ENCODE measurements at regions not wholly inside any gene's neighbourhood (a gene's known extent, or its start where the extent isn't known, plus 50 kb on each side); places are given as distances from the start of the nearest gene placed in this dataset.
"Not testable (repeated sequence)": the region's sequence is repeated elsewhere in the genome, so short reads cannot be mapped to it uniquely, and the experiment has no call there.

GRCh38 chr6:30832864-30833263 is 51.5 kb upstream of the DDR1 start:
- no peak for DNase-seq (ENCODE audit: low spot score)

DNA sequence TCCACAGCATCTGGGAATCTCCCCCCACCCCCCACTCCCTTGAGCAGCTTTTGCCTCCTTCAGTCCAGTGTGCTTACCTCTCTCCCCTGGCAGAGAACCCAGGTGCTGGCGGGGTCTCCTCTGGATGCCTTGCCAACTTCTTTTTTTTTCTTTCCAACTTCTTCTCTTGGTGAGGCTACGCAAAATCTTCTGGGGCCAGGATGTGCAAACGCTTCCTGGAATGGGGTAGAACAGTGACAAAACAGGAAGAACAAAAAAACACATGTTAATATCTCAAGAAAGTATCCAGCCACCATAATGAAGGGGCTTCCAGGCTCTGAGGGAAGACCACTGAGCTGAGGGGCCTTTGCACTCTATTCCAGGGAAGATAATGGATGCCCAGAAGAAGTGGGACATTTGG is 53.9 kb upstream of the DDR1 start:
- no peak for DNase-seq (ENCODE audit: low spot score)

DNA sequence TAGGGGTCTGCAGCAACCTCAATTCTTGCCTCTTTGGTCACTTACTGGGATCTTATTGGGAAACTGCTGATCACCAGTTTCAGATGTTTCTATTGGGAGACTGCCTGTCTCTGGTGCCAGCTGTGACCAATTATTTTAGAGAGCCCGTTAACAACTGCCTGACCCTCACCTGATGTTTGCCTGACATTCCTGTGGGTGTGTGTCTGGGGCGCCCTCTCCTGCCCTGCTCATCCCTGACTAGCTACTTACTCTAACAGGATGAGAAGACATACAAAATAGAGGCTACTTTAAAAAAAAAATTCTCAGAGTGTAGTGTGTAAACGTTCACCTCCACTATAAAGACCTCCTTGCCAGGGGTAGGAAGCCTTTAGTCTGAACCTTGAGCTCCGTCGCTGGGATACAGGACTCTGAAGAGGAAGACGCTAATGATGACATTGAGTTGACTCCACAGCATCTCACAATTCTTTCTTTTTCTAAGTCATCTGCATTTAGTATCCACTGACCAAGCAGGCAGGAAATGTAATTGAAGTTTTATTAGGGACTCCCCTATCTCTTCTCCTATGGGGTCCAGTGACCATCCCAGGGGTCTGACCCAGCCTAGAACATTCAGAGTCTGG is 54.6 kb upstream of the DDR1 start:
- no peak for DNase-seq (ENCODE audit: low spot score)

DNA sequence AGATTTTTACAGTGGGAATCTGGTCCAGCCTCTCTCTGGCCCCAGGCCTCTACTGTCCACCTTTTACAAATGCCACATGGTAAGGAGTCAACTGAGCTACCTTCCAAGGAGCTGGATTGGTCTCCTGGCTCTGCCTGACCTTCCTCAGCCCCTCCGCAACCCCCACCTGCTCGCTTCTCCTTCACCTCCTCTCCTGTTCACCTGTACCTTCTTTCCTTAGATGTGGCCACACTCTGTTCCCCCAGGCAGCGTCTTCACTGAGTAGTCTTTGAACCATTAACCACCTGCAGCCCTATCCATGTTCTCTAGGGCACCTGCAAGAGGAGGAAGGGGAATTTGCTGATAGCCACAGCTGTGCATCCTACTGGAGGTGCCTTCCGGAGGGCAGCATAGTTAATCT is 55.3 kb upstream of the DDR1 start:
- no peak for DNase-seq (ENCODE audit: low spot score)

GRCh38 chr6:30828027-30828962 is 56.0 kb upstream of the DDR1 start:
- peak; percentile 92 for DNase-seq (ENCODE audit: low spot score)

- DNase-seq (ENCODE audit: low spot score): no peak
These were observed 57.4 kb upstream of the DDR1 start for GRCh38 chr6:30826961-30827342.

DNA sequence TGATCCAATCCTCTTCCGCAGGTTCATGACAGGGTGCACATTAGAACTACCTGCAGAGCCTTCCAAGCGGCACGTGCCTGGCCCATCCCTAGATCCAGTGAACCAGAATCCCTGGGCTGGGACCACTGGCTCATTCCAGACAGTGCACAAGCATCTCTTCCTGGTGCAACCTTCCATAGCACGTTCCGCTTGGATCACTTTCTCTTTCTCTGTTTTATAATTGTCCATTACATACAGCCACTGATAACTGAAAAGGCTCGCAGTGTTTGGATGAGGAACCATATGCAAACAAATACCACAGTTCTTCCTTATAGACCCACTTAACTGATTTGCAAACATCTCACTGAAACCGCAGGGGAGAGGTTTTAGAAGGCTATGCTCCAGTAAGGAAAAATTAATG is 59.6 kb upstream of the DDR1 start:
- DNase-seq (ENCODE audit: low spot score): no peak

- no peak for DNase-seq (ENCODE audit: low spot score)
These were observed 60.8 kb upstream of the DDR1 start for GRCh38 chr6:30823534-30823865.

DNA sequence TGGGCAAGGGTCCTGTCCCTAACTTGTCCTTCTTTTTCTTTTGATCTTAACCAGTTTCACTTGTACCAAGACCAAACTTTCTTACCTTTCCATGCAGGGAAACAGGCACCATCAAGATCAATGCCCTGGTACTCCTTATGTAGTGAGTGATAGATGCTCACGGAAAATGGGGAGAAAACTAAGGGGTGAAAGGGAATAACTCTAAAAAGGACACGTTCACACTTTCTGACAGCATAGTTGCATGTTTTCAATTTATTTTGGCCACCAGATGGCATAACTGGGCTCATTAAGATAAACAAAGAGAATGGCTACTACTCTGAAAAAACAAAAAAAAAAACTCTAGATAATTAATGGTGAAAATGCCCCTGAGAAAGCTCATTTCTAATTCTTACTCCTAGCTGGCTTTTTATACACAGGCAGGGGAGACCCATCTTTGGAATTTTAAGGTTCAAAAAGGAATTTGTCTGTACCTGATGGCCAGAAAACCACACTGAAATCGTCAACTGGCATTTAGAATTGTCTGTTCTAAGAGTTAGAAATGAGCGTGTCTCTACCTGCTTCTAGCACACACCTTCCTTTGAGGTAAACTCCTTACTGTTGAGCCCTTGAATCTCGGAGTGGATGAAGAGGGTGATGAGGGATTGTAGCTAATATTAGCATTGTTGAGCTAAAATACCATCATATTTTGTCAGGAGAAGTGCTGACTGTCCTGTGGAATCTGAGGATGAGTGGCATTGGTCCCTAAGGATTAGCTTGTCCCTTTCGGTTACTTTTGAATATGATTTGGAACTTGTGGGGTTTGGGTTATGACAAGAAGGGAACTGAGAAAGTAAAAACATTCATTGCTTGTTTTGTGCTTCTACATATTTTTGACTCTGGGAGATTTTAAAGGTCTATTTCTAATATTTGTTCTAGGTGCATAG is 62.2 kb upstream of the DDR1 start:
- peak; percentile 41 for DNase-seq (ENCODE audit: low spot score)

- DNase-seq (ENCODE audit: low spot score): peak; percentile 86
These were observed 64.1 kb upstream of the DDR1 start for GRCh38 chr6:30820193-30820592.

DNA sequence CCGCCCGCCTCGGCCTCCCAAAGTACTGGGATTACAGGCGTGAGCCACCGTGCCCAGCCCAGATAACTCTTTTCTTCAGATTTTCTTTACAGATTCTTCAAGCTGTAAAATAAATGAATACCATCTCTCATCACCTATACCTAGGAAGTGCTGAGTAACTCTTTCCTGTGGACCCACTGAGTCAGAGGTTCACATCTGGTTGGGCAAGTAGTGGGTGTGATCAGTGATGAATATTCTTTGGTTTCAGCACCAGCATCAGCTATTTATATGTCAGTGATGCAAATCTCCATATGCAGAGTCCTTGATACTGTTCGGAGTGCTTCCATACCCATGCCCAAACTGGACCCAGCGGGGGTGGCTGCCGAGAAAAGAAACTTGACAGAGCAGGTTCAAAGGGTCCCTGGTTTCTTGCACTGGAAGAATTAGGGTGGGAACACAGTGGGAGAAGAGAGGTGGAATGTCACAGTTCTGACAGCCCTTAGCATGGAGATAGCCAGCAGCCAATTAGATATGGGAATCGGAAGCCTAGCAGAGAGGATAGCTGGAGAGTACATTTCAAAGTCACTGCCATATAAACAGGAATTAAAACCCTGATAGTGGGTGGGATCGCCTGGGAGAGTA is 64.9 kb upstream of the DDR1 start:
- no peak for DNase-seq (ENCODE audit: low spot score)

DNA sequence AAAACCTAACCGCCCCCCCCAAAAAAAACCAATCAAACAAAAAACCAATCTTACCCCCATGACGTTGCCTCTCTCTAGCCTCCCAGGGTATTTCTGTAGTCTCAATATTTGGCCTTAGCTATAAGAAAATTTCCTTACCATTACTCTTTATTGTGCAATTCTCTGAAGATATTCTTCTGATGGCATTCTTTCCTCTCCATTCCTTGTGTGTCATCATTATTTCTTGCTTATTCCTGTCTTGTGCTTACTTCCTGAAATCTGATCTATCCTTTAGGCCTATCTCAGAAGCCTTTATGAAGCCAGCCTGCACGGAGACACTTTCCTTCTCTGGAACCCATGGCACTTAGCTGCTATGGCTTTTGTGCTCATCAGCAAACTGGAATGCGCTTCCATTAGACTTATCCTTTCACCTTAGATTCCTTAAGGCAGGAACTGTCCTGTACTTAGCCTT is 65.9 kb upstream of the DDR1 start:
- DNase-seq (ENCODE audit: low spot score): peak; percentile 72

DNA sequence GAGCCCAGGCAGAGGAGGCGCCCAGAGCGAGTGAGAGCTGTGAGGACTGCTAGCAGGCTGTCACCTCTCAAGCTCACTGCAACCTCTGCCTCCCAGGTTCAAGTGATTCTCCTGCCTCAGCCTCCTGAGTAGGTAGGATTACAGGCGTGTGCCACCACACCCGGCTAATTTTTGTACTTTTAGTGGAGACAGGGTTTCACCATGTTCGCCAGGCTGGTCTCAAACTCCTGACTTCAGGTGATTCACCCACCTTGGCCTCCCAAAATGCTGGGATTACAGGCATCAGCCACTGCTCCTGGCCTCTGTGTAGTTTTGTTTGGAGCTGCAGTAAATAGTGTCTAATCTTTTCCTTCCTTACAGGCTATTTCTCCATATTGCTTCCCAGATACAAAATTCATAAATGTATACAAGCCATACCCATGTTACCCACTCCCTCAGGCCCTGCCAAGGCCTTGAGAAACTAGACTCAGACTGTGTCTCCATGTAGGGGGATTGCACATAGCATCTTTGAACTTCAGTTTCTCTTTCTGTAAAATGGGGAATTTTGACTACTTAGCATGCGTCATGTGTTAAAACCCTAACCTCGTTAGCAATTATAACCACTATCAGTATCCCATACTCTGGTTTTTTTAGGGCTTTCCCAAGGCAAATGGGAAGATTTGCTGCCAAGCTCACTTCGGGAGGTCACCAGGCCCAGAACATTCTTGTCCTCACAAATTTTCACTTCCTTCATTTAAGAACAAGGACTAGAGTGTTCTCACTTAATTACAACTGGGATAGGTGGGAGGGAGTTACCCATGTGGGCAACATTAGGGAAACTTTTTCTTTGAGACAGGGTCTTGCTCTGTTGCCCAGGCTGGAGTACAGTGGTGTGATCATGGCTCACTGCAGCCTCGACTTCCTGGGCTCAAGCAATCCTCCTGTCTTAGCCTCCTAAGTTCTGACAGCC is 67.3 kb upstream of the DDR1 start:
- DNase-seq (ENCODE audit: low spot score): no peak

DNA sequence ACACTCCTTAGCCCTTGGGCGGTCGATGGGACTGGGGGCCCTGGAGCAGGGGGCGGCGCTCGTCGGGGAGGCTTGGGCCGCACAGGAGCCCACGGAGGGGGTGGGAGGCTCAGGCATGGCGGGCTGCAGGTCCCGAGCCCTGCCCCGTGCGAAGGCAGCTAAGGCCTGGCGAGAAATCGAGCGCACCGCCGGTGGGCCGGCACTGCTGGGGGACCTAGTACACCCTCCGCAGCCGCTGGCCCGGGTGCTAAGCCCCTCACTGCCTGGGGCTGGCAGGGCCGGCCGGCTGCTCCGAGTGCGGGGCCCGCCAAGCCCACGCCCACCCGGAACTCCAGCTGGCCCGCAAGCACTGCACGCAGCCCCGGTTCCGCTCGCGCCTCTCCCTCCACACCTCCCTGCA is 68.0 kb upstream of the DDR1 start:
- DNase-seq (ENCODE audit: low spot score): not testable (repeated sequence)

GRCh38 chr6:30815041-30815742 is 69.1 kb upstream of the DDR1 start:
- DNase-seq (ENCODE audit: low spot score): not testable (repeated sequence)

- DNase-seq (ENCODE audit: low spot score): peak; percentile 80
These were observed 69.9 kb upstream of the DDR1 start for GRCh38 chr6:30814146-30815040.

DNA sequence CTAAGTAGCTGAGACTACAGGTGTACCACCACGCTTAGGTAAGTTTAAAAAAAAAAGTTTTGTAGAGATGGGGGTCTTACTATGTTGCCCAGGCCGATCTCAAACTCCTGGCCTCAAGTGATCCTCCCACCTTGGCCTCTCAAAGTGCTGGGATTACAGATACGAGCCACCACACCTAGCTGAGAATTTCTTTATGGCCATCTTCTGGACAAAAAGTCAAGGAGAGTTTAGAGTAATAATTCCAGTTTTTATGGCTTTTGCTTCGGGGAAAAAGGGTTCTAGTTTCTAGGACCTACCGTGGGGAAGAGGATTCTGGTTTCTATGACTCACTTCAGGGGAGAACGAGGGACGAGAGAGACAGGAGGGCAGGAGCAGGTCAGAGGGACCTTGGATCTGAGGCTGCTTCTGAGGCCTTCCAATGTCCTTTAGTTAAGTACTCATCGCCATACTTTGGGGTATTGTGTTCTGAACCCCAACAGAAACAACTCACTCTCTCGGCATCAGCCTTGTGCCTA is 69.3 kb upstream of the IER3 start:
- DNase-seq (ENCODE audit: low spot score): no peak

- DNase-seq (ENCODE audit: low spot score): no peak
These were observed 66.5 kb upstream of the IER3 start for GRCh38 chr6:30810813-30811339.

DNA sequence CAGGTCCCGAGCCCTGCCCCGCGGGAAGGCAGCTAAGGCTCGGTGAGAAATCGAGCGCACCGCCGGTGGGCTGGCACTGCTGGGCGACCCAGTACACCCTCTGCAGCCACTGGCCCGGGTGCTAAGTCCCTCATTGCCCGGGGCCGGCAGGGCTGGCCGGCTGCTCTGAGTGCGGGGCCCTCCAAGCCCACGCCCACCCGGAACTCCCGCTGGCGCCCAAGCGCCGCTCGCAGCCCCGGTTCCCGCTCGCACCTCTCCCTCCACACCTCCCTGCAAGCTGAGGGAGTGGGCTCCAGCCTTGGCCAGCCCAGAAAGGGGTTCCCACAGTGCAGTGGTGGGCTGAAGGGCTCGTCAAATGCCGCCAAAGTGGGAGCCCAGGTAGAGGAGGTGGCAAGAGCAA is 63.2 kb upstream of the IER3 start:
- not testable (repeated sequence) for DNase-seq (ENCODE audit: low spot score)

Data from AG20443 (cell line).